ENCODE measurements at regions not wholly inside any gene's neighbourhood (a gene's known extent, or its start where the extent isn't known, plus 50 kb on each side); places are given as distances from the start of the nearest gene placed in this dataset.

GRCh38 chr15:26024241-26024640, 161.1 kb upstream of the ATP10A start:
- TF ChIP-seq POLR2AphosphoS5 (IDR thresholded peaks at IDR 0.05; ENCODE audit: insufficient read depth in 1 of 2, low read depth in 1 of 2) (no peak), CTCF (IDR thresholded peaks at IDR 0.05) (no peak)

Measured in vagina (tissue), 2 donors.